Esophagus muscularis mucosa (tissue), 3 donors: ENCODE measurements at regions not wholly inside any gene's neighbourhood (a gene's known extent, or its start where the extent isn't known, plus 50 kb on each side); places are given as distances from the start of the nearest gene placed in this dataset.

Experiments
- POLR2A ChIP-seq: fragments of 450-650 bp; IDR thresholded peaks from one replicate; pipeline ENCODE4 v1.6.1; 2017; ENCODE audit warnings: antibody characterized with exemption, moderate library complexity, mild to moderate bottlenecking, low read depth
- POLR2AphosphoS5 ChIP-seq, 2 donors: sonication (generic); formaldehyde crosslinking; IDR thresholded peaks; one replicate each; pipeline ENCODE4 v1.6.1; 2017; ENCODE audit warnings: antibody characterized with exemption in 2 of 2
- TF ChIP-seq, protein P1 (sequence below), 3 experiments: fragments of 200-600 bp in 2 of 3; fragments of 450-650 bp in 1 of 3; sonication (generic) in 2 of 3; IDR thresholded peaks; one replicate each; pipeline ENCODE4 v1.5.1; 2017 to 2019; ENCODE audit warnings: antibody characterized with exemption in 3 of 3, mild to moderate bottlenecking in 2 of 3, moderate library complexity in 1 of 3

DNA sequence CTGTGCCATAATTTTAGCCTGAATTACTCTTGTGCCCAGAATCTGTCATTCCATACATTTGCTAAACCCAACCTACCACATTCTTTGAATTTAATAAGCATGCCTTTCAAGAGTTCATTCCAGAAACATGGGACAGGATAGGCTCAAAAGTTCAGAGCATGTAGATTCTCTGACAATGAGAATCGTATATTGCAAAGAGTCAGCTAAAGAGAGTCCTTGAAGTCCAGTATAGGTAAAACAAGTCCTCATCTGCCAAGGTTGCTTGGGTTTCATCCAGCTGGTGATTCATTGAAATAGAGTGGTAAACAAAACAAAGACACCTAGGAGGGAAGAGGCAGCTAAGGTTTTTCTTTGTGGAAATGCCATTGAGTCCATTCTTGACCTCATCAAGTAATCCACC lies 249.3 kb upstream of the DIPK2B start:
- no peak for TF ChIP-seq POLR2AphosphoS5 (IDR thresholded peaks at IDR 0.05)
- TF ChIP-seq, protein P1, sequence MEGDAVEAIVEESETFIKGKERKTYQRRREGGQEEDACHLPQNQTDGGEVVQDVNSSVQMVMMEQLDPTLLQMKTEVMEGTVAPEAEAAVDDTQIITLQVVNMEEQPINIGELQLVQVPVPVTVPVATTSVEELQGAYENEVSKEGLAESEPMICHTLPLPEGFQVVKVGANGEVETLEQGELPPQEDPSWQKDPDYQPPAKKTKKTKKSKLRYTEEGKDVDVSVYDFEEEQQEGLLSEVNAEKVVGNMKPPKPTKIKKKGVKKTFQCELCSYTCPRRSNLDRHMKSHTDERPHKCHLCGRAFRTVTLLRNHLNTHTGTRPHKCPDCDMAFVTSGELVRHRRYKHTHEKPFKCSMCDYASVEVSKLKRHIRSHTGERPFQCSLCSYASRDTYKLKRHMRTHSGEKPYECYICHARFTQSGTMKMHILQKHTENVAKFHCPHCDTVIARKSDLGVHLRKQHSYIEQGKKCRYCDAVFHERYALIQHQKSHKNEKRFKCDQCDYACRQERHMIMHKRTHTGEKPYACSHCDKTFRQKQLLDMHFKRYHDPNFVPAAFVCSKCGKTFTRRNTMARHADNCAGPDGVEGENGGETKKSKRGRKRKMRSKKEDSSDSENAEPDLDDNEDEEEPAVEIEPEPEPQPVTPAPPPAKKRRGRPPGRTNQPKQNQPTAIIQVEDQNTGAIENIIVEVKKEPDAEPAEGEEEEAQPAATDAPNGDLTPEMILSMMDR (IDR thresholded peaks at IDR 0.05): no peak
- no peak for TF ChIP-seq POLR2A
